Nephron progenitor cell (in vitro differentiated cells): ENCODE measurements at regions not wholly inside any gene's neighbourhood (a gene's known extent, or its start where the extent isn't known, plus 50 kb on each side); places are given as distances from the start of the nearest gene placed in this dataset.

ENCODE experiments used
- DNase-seq: peaks from one replicate; pipeline ENCODE4 v3.0.0; 2021
- H3K27ac Mint-ChIP-seq: 2 replicates; pipeline ENCODE4 v1.8.0; 2021; ENCODE audit warnings: mild to moderate bottlenecking, moderate library complexity, mixed read lengths
- H3K27me3 Mint-ChIP-seq: 2 replicates; pipeline ENCODE4 v1.8.0; 2021; ENCODE audit warnings: mild to moderate bottlenecking, low read depth, mixed read lengths; ENCODE audit not compliant: poor library complexity
- H3K36me3 Mint-ChIP-seq: 2 replicates; pipeline ENCODE4 v1.8.0; 2021; ENCODE audit warnings: low read depth, mixed read lengths
- H3K4me1 Mint-ChIP-seq: 2 replicates; pipeline ENCODE4 v1.8.0; 2021; ENCODE audit warnings: mixed read lengths
- H3K4me3 Mint-ChIP-seq: 2 replicates; pipeline ENCODE4 v1.8.0; 2021; ENCODE audit warnings: mild to moderate bottlenecking, moderate library complexity, mixed read lengths
- H3K9me3 Mint-ChIP-seq: 2 replicates; pipeline ENCODE4 v1.8.0; 2021; ENCODE audit warnings: mild to moderate bottlenecking, moderate library complexity, mixed read lengths
- TF ChIP-seq, protein P1 (sequence below): fragments of 200-600 bp; sonication (generic); IDR thresholded peaks from 2 replicates; pipeline ENCODE4 v1.5.0; 2021; ENCODE audit warnings: antibody characterized with exemption

DNA sequence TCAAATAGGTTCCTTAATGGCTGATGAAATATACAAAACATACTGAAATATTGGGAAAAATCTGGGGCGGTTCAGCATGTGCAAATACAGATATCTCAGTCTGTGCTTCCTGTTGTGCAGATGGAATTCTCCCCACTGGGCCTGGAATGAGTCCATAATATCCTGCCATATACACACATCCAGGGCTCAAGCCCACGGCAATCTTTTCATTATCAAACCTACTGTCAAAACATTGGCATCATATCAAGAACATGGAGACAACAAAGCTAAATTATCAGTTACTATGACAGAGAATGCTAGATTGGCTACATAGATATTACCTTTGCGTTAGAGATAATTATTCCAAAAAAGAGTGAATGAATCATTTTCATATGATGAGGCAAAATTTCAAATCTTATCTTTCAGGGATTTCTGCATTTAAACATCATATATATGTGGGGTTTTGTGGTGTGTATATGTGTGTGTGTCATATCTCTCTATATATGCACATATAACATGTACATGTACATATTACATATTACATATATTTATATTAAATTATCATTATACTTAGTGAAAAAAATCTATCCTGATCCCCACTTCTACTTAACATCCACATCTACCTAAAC is 713.3 kb downstream of the GBE1 start:
- Mint-ChIP-seq H3K27ac (no peak overlapping the region), H3K4me3 (no peak overlapping the region), H3K27me3 (no peaks in the 10 kb centered on the region), H3K9me3 (no peaks in the 10 kb centered on the region), H3K36me3 (no peaks in the 10 kb centered on the region), H3K4me1 (no peaks in the 10 kb centered on the region)
- DNase-seq: no peak
- TF ChIP-seq, protein P1, sequence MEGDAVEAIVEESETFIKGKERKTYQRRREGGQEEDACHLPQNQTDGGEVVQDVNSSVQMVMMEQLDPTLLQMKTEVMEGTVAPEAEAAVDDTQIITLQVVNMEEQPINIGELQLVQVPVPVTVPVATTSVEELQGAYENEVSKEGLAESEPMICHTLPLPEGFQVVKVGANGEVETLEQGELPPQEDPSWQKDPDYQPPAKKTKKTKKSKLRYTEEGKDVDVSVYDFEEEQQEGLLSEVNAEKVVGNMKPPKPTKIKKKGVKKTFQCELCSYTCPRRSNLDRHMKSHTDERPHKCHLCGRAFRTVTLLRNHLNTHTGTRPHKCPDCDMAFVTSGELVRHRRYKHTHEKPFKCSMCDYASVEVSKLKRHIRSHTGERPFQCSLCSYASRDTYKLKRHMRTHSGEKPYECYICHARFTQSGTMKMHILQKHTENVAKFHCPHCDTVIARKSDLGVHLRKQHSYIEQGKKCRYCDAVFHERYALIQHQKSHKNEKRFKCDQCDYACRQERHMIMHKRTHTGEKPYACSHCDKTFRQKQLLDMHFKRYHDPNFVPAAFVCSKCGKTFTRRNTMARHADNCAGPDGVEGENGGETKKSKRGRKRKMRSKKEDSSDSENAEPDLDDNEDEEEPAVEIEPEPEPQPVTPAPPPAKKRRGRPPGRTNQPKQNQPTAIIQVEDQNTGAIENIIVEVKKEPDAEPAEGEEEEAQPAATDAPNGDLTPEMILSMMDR: no peak

DNA sequence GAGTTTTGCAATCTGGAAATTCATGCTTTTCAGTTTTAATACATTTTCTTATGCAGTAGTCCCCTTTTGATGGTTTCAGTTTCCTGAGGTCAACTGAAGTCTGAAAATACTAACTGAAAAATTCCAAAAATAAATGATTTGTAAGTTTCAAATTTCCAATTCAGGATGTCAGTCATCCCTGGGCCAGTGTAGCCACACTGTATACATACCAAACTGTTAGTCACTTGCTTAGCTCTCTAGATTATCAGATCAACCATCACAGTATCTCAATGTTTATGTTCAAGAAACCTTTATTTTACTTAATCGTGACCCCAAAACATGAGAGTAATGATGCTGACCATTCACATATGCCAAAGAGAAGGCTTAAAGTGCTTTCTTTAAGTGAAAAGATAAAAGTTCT is 715.5 kb downstream of the GBE1 start:
- no peak for DNase-seq
- Mint-ChIP-seq H3K27ac (no peak overlapping the region), H3K9me3 (no peaks in the 10 kb centered on the region), H3K4me1 (no peaks in the 10 kb centered on the region), H3K4me3 (no peak overlapping the region), H3K36me3 (no peaks in the 10 kb centered on the region), H3K27me3 (no peaks in the 10 kb centered on the region)
- TF ChIP-seq, protein P1: no peak

DNA sequence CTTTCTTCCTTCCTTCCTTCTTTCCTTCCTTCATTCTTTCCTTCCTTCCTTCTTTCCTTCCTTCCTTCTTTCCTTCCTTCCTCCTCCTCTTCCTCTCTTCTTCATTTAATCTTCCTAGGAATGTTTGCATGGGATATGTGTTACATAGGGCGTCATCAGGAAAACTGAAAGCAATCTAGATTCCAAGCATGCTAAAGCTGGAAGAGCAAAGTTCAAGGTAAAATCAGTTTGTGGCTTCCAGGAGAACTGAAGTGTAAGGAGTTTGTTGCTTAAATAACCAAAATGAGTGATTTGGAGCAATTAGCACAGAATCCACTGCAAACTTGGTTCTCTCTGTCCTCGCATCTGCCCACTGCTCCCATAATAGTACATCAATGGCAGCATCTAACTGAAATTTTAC is 716.2 kb downstream of the GBE1 start:
- no peak overlapping the region for H3K27ac Mint-ChIP-seq
- TF ChIP-seq, protein P1: no peak
- no peaks in the 10 kb centered on the region for H3K9me3 Mint-ChIP-seq
- DNase-seq: no peak
- no peaks in the 10 kb centered on the region for H3K4me1 Mint-ChIP-seq
- H3K36me3 Mint-ChIP-seq: no peaks in the 10 kb centered on the region
- H3K27me3 Mint-ChIP-seq: no peaks in the 10 kb centered on the region
- H3K4me3 Mint-ChIP-seq: no peak overlapping the region

DNA sequence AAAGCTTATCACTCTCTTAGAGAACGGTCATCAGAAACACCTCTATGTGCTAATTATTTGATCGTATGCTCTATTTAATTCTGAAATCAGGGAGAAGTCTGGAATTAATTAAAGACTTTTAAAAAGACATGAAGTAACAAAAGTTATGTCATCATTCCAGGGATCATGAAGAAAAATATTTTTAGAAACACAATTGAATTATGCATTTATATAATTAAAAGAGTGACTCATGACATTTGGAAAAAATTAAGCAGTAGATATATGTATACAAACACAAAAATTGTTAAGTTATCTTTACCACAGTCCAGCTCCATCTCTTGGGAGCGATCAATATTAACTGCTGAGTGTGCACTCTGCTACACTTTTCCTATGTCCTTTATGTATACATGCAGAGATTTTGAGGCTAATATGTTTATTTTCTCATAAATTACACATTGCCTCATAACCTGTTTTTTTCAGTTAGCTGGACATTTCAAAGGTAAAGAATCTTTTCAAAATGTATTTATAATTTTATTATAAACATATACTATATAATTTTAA is 717.7 kb downstream of the GBE1 start:
- Mint-ChIP-seq H3K27ac (no peak overlapping the region), H3K4me1 (no peaks in the 10 kb centered on the region)

DNA sequence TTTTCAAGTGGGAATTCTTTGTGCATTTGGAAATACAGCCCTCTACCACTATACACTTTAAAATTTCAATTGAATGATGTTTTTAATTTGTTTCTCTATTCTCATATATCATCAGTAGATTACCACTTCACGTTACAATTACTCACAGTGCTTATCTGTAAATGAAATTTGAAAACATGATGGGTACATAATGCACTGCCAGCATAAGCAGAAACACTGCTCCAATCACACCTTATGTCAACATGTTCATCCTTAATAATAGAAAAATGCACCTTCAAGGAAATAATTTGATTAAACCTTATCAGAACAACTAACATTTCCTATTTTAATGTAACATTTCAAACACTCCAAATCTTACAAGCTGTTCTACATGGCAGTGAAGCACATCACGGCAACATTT is 718.4 kb downstream of the GBE1 start:
- H3K4me1 Mint-ChIP-seq: no peaks in the 10 kb centered on the region
- no peak overlapping the region for H3K4me3 Mint-ChIP-seq
- TF ChIP-seq, protein P1: no peak
- no peaks in the 10 kb centered on the region for H3K9me3 Mint-ChIP-seq
- no peaks in the 10 kb centered on the region for H3K36me3 Mint-ChIP-seq
- no peak for DNase-seq
- no peaks in the 10 kb centered on the region for H3K27me3 Mint-ChIP-seq
- H3K27ac Mint-ChIP-seq: no peak overlapping the region

More for the DNA sequence above, 717.7 kb downstream of the GBE1 start:
- Mint-ChIP-seq H3K27me3 (no peaks in the 10 kb centered on the region), H3K4me3 (no peak overlapping the region), H3K36me3 (no peaks in the 10 kb centered on the region), H3K9me3 (no peaks in the 10 kb centered on the region)
- no peak for DNase-seq
- TF ChIP-seq, protein P1: no peak

DNA sequence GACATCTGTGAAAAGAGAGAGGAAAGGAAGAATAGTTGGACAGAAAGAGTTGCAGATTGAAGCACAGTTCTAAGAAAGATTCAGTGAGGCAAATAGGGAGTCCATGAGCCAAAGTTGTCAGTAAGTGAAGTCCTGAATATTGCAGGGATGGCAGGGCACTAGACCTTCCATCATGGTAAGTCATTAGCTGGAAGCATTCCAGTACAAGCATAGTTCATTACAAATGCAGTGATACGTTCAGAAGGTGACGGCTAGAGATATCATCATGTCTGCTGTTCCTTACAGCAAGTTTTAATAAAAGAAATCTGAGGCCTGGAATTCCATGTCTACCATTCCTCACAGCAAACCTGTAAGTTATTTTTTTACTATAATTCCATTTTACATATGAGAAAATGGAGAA is 720.1 kb downstream of the GBE1 start:
- TF ChIP-seq, protein P1: no peak
- Mint-ChIP-seq H3K27me3 (no peaks in the 10 kb centered on the region), H3K27ac (no peak overlapping the region), H3K4me1 (no peaks in the 10 kb centered on the region), H3K4me3 (no peak overlapping the region), H3K36me3 (no peaks in the 10 kb centered on the region), H3K9me3 (no peaks in the 10 kb centered on the region)
- no peak for DNase-seq
